ENCODE measurements at regions not wholly inside any gene's neighbourhood (a gene's known extent, or its start where the extent isn't known, plus 50 kb on each side); places are given as distances from the start of the nearest gene placed in this dataset.

- no peak for TF ChIP-seq CTCF (IDR thresholded peaks at IDR 0.05; ENCODE audit: poor library complexity, severe bottlenecking)
- no peak for TF ChIP-seq TAF1 (IDR thresholded peaks at IDR 0.05; ENCODE audit: low read depth)
- no peak for TF ChIP-seq RAD21 (conservative IDR thresholded peaks at IDR 0.05)
- TF ChIP-seq POLR2AphosphoS5 (IDR thresholded peaks at IDR 0.05): no peak
- TF ChIP-seq EP300 (conservative IDR thresholded peaks at IDR 0.05; ENCODE audit: poor library complexity, severe bottlenecking): no peak
- TF ChIP-seq SMC3 (conservative IDR thresholded peaks at IDR 0.05; ENCODE audit: poor library complexity): no peak
Measured at GRCh38 chr4:107252571-107252970, 216.5 kb upstream of the DKK2 start.

Data from neural cell (in vitro differentiated cells).